Erythroblast (primary cell): ENCODE measurements at regions not wholly inside any gene's neighbourhood (a gene's known extent, or its start where the extent isn't known, plus 50 kb on each side); places are given as distances from the start of the nearest gene placed in this dataset.

Experiments
- GATA1 ChIP-seq: IDR thresholded peaks from 2 replicates; pipeline ENCODE4 v1.6.1; 2011; ENCODE audit warnings: low read depth, mild to moderate bottlenecking, control low read depth, low read length, moderate library complexity
- POLR2A ChIP-seq: IDR thresholded peaks from 2 replicates; pipeline ENCODE4 v1.6.1; 2011; ENCODE audit warnings: mild to moderate bottlenecking, low read length

DNA sequence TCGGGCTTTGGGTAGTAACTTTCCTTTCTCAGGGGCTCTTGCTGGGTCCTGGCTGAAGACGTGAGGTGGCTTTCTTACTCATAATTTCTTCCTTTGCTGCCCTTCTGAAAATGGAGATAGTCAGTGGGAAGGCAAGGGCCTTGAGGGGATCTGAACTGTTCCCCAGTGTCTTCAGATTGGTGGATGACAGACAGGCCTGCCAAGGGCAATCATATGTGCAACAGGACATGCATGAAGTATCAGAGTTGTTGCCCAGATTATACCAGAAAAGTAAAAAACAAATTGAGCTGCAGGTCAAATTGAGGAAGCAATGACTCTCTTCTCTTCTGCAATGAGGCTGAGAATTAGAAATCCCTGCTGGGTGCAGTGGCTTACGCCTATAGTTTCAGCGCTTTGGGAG is 71.6 kb upstream of the PAX1 start:
- TF ChIP-seq POLR2A = no peak
- no peak for TF ChIP-seq GATA1
